H9 (cell line): ENCODE measurements at regions not wholly inside any gene's neighbourhood (a gene's known extent, or its start where the extent isn't known, plus 50 kb on each side); places are given as distances from the start of the nearest gene placed in this dataset.

Experiments used
- DNase-seq: peaks from one replicate; pipeline ENCODE4 v3.0.0-alpha.2; 2017
- H2AFZ ChIP-seq: one replicate; pipeline ENCODE4 v1.6.1; 2013; ENCODE audit warnings: mild to moderate bottlenecking, low read length, control low read depth, moderate library complexity
- H2AK5ac ChIP-seq: 2 replicates; pipeline ENCODE4 v1.6.1; 2013; ENCODE audit warnings: low read length, control low read depth, mixed read lengths; ENCODE audit not compliant: insufficient read length
- H2BK120ac ChIP-seq: one replicate; pipeline ENCODE4 v1.6.1; 2013; ENCODE audit warnings: low read depth, mild to moderate bottlenecking, low read length, control low read depth, inconsistent platforms; ENCODE audit not compliant: poor library complexity, severe bottlenecking
- H2BK12ac ChIP-seq: 2 replicates; pipeline ENCODE4 v1.6.1; 2013; ENCODE audit warnings: low read length, control low read depth, mixed read lengths, low read depth; ENCODE audit not compliant: insufficient read length
- H2BK15ac ChIP-seq: 2 replicates; pipeline ENCODE4 v1.6.1; 2013; ENCODE audit warnings: low read depth, low read length, control low read depth
- H2BK20ac ChIP-seq: one replicate; pipeline ENCODE4 v1.6.1; 2013; ENCODE audit warnings: low read depth, mild to moderate bottlenecking, low read length, control low read depth, inconsistent platforms; ENCODE audit not compliant: poor library complexity, severe bottlenecking
- H2BK5ac ChIP-seq: 2 replicates; pipeline ENCODE4 v1.6.1; 2013; ENCODE audit warnings: low read length, control low read depth, mixed read lengths; ENCODE audit not compliant: insufficient read length
- H3K14ac ChIP-seq: 2 replicates; pipeline ENCODE4 v1.6.1; 2013; ENCODE audit warnings: low read length, control low read depth; ENCODE audit not compliant: insufficient read depth
- H3K18ac ChIP-seq: 2 replicates; pipeline ENCODE4 v1.6.1; 2013; ENCODE audit warnings: low read depth, mild to moderate bottlenecking, mixed read lengths, low read length, control low read depth; ENCODE audit not compliant: insufficient read length
- H3K23ac ChIP-seq: 2 replicates; pipeline ENCODE4 v1.6.1; 2013; ENCODE audit warnings: low read length, control low read depth, mixed read lengths, low read depth; ENCODE audit not compliant: insufficient read length
- H3K23me2 ChIP-seq: 2 replicates; pipeline ENCODE4 v1.6.1; 2013; ENCODE audit warnings: low read depth, mild to moderate bottlenecking, mixed read lengths, low read length, control low read depth; ENCODE audit not compliant: insufficient read length, poor library complexity, severe bottlenecking
- H3K27ac ChIP-seq: 2 replicates; pipeline ENCODE4 v1.5.1; 2013; ENCODE audit warnings: low read length, control low read depth, mixed read lengths, low read depth; ENCODE audit not compliant: insufficient read length
- H3K27me3 ChIP-seq: 2 replicates; pipeline ENCODE4 v1.6.1; 2013; ENCODE audit warnings: low read length, control low read depth, inconsistent platforms; ENCODE audit not compliant: insufficient read depth
- H3K4ac ChIP-seq: 2 replicates; pipeline ENCODE4 v1.6.1; 2013; ENCODE audit warnings: low read depth, mild to moderate bottlenecking, control low read depth, inconsistent platforms, low read length, moderate library complexity
- H3K4me1 ChIP-seq: 2 replicates; pipeline ENCODE4 v1.6.1; 2013; ENCODE audit warnings: low read length, control low read depth, inconsistent platforms; ENCODE audit not compliant: insufficient read depth
- H3K4me2 ChIP-seq: 2 replicates; pipeline ENCODE4 v1.6.1; 2013; ENCODE audit warnings: low read length, control low read depth, mixed read lengths; ENCODE audit not compliant: insufficient read length, insufficient read depth
- H3K56ac ChIP-seq: 2 replicates; pipeline ENCODE4 v1.6.1; 2013; ENCODE audit warnings: low read depth, mild to moderate bottlenecking, mixed read lengths, low read length, control low read depth; ENCODE audit not compliant: insufficient read length
- H3K79me1 ChIP-seq: 2 replicates; pipeline ENCODE4 v1.6.1; 2013; ENCODE audit warnings: low read depth, mild to moderate bottlenecking, moderate library complexity, low read length, control low read depth, inconsistent platforms; ENCODE audit not compliant: insufficient read depth, poor library complexity, severe bottlenecking
- H3K79me2 ChIP-seq: 2 replicates; pipeline ENCODE4 v1.6.1; 2013; ENCODE audit warnings: low read length, control low read depth, inconsistent platforms; ENCODE audit not compliant: insufficient read depth
- H3K9ac ChIP-seq: 2 replicates; pipeline ENCODE4 v1.6.1; 2013; ENCODE audit warnings: low read length, control low read depth, mixed read lengths; ENCODE audit not compliant: insufficient read length; ENCODE audit errors: extremely low read depth
- H3K9me3 ChIP-seq: one replicate; pipeline ENCODE4 v1.6.1; 2013; ENCODE audit warnings: low read depth, low read length, inconsistent platforms; ENCODE audit not compliant: control insufficient read depth
- H3T11ph ChIP-seq: one replicate; pipeline ENCODE4 v1.6.1; 2013; ENCODE audit warnings: mild to moderate bottlenecking, low read length, control low read depth, inconsistent platforms
- H4K20me1 ChIP-seq: one replicate; pipeline ENCODE4 v1.6.1; 2013; ENCODE audit not compliant: control insufficient read depth, insufficient read length, insufficient read depth
- H4K5ac ChIP-seq: 2 replicates; pipeline ENCODE4 v1.6.1; 2013; ENCODE audit warnings: low read depth, mild to moderate bottlenecking, mixed read lengths, low read length, control low read depth; ENCODE audit not compliant: insufficient read length
- H4K8ac ChIP-seq: replicated peaks from 2 replicates; pipeline ENCODE4 v1.6.1; 2013; ENCODE audit warnings: low read length, control low read depth, mixed read lengths, low read depth; ENCODE audit not compliant: insufficient read length
- H4K91ac ChIP-seq: 2 replicates; pipeline ENCODE4 v1.6.1; 2013; ENCODE audit warnings: low read depth, mild to moderate bottlenecking, moderate library complexity, mixed read lengths, low read length, control low read depth; ENCODE audit not compliant: insufficient read length
- H3K27ac Mint-ChIP-seq, 3 experiments: 2 replicates in 2 of 3; 3 replicates in 1 of 3; pipeline ENCODE4 v1.8.0; 2020 to 2021; ENCODE audit warnings: mixed read lengths in 3 of 3, mild to moderate bottlenecking in 1 of 3, moderate library complexity in 1 of 3
- H3K27me3 Mint-ChIP-seq: 2 replicates; pipeline ENCODE4 v1.8.0; 2021; ENCODE audit warnings: low read depth, mild to moderate bottlenecking, moderate library complexity, mixed read lengths
- H3K36me3 Mint-ChIP-seq, 3 experiments: 2 replicates in 2 of 3; 3 replicates in 1 of 3; pipeline ENCODE4 v1.8.0; 2020 to 2021; ENCODE audit warnings: low read depth in 3 of 3, mixed read lengths in 3 of 3; ENCODE audit not compliant: insufficient read depth in 1 of 3
- H3K4me1 Mint-ChIP-seq, 2 experiments: 2 replicates each; pipeline ENCODE4 v1.8.0; 2020; ENCODE audit warnings: mixed read lengths in 2 of 2
- H3K4me3 Mint-ChIP-seq, 2 experiments: 2 replicates in 1 of 2; 3 replicates in 1 of 2; pipeline ENCODE4 v1.8.0; 2020 to 2021; ENCODE audit warnings: mild to moderate bottlenecking in 2 of 2, mixed read lengths in 2 of 2, moderate library complexity in 1 of 2
- H3K9me3 Mint-ChIP-seq, 2 experiments: 2 replicates in 1 of 2; 3 replicates in 1 of 2; pipeline ENCODE4 v1.8.0; 2020; ENCODE audit warnings: mild to moderate bottlenecking in 2 of 2, mixed read lengths in 2 of 2, moderate library complexity in 1 of 2
- WGBS: extraction: QIAGEN DNeasy Blood & Tissue Kit; methylation state at CpG from one replicate; pipeline ENCODE4 v1.1.7; 2013; ENCODE audit warnings: missing lambda C conversion rate, low lambda C conversion rate, mixed read lengths; ENCODE audit not compliant: insufficient read length; ENCODE audit errors: extremely low coverage; 5-methylcytosine and 5-hydroxymethylcytosine counted together
- TF ChIP-seq, protein P1 (sequence below): fragments of 200-600 bp; sonication (generic); conservative IDR thresholded peaks from 3 replicates; pipeline ENCODE4 v1.8.0; 2021; ENCODE audit warnings: antibody characterized with exemption, mild to moderate bottlenecking

DNA sequence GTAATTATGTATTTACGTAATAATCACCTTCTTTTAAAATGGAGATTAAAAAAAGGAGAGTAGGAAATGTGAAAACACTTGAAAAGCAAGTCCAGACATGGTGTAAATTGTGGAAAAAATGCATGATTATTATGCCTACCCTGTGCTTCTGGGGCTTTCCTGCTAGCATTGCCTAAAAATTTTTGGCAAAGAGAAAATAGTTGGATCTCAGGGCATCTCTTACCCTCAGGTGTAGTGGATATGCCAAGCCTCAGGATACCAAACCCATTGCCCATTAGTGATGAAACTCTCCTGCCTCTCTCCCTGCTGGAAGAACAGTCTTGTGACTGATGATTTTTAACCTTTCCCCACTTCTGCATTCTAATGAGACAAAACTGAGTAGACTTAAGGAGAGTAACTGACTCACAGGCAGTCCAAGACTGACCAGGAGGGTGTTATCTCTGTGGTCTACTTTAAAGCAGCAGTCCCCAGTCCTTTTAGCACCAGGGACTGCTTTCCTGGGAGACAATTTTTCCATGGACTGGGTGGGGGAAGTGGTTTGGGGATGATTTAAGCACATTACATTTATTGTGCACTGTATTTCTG lies 174.6 kb downstream of the ZNF330 start:
- Histone ChIP-seq H3K9ac (no peak overlapping the region), H4K8ac (no peak overlapping the region), H3K79me1 (no peaks in the 10 kb centered on the region), H3K27me3 (no peaks in the 10 kb centered on the region), H3T11ph (no peak overlapping the region), H2BK5ac (no peak overlapping the region), H3K14ac (no peak overlapping the region), H2BK120ac (no peak overlapping the region), H3K56ac (no peak overlapping the region), H3K79me2 (no peaks in the 10 kb centered on the region), H4K91ac (no peak overlapping the region), H3K23ac (no peak overlapping the region), H2BK12ac (no peak overlapping the region), H3K4me1 (no peaks in the 10 kb centered on the region), H2AFZ (no peak overlapping the region), H3K27ac (no peak overlapping the region), H4K20me1 (no peaks in the 10 kb centered on the region), H2AK5ac (no peak overlapping the region), H3K18ac (no peak overlapping the region), H3K4ac (no peak overlapping the region), H3K4me2 (no peak overlapping the region), H2BK15ac (no peak overlapping the region), H2BK20ac (no peak overlapping the region), H3K9me3 (no peaks in the 10 kb centered on the region), H4K5ac (no peak overlapping the region), H3K23me2 (no peaks in the 10 kb centered on the region)
- H3K27me3 Mint-ChIP-seq, result no peaks in the 10 kb centered on the region
- peaks cover 0 to 2% of the 10 kb centered on the region in 2 experiments; a peak in 3 of 5 replicates for H3K9me3 Mint-ChIP-seq
- TF ChIP-seq, protein P1, sequence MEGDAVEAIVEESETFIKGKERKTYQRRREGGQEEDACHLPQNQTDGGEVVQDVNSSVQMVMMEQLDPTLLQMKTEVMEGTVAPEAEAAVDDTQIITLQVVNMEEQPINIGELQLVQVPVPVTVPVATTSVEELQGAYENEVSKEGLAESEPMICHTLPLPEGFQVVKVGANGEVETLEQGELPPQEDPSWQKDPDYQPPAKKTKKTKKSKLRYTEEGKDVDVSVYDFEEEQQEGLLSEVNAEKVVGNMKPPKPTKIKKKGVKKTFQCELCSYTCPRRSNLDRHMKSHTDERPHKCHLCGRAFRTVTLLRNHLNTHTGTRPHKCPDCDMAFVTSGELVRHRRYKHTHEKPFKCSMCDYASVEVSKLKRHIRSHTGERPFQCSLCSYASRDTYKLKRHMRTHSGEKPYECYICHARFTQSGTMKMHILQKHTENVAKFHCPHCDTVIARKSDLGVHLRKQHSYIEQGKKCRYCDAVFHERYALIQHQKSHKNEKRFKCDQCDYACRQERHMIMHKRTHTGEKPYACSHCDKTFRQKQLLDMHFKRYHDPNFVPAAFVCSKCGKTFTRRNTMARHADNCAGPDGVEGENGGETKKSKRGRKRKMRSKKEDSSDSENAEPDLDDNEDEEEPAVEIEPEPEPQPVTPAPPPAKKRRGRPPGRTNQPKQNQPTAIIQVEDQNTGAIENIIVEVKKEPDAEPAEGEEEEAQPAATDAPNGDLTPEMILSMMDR, result no peak
- H3K36me3 Mint-ChIP-seq, result no peaks in the 10 kb centered on the region
- no peak overlapping the region for H3K4me3 Mint-ChIP-seq
- H3K27ac Mint-ChIP-seq, result no peak overlapping the region; a peak in 1 of 7 replicates
- no peak for DNase-seq
- H3K4me1 Mint-ChIP-seq, result peaks cover 6 to 9% of the 10 kb centered on the region in 2 experiments
- no CpG with 5 or more reads among the region's 1 CpG for WGBS
